Activated CD4-positive, alpha-beta memory T cell treated with anti-CD3 and anti-CD28 coated beads for 36 hours (primary cell): ENCODE measurements at regions not wholly inside any gene's neighbourhood (a gene's known extent, or its start where the extent isn't known, plus 50 kb on each side); places are given as distances from the start of the nearest gene placed in this dataset.

Experiments
- CTCF ChIA-PET: fragments of 350-600 bp; sonication (Branson Sonifier 250); formaldehyde crosslinking; loops from one replicate; lab custom pipeline; 2021; ENCODE audit warnings: antibody characterized with exemption, inconsistent platforms; lab: Charles Lee
- POLR2A ChIA-PET: fragments of 350-600 bp; sonication (Branson Sonifier 250); formaldehyde crosslinking; loops from one replicate; lab custom pipeline; 2021; ENCODE audit warnings: antibody characterized with exemption; lab: Charles Lee
- DNase-seq: peaks from one replicate; pipeline ENCODE4 v3.0.0-alpha.2; 2020
- H3K27ac Mint-ChIP-seq: one replicate; pipeline ENCODE4 v1.8.0; 2021; ENCODE audit warnings: mixed read lengths
- H3K27me3 Mint-ChIP-seq: one replicate; pipeline ENCODE4 v1.8.0; 2021; ENCODE audit warnings: mixed read lengths
- H3K36me3 Mint-ChIP-seq: one replicate; pipeline ENCODE4 v1.8.0; 2021; ENCODE audit warnings: mixed read lengths
- H3K4me1 Mint-ChIP-seq: one replicate; pipeline ENCODE4 v1.8.0; 2021; ENCODE audit warnings: low read depth, mixed read lengths
- H3K4me3 Mint-ChIP-seq: one replicate; pipeline ENCODE4 v1.8.0; 2021; ENCODE audit warnings: mild to moderate bottlenecking, mixed read lengths
- H3K9me3 Mint-ChIP-seq: one replicate; pipeline ENCODE4 v1.8.0; 2021; ENCODE audit warnings: mixed read lengths
- intact Hi-C: fragments of 100-400 bp; cut with micrococcal nuclease; formaldehyde crosslinking; loops from one replicate; pipeline ENCODE4 v1.15.1; 2023

DNA sequence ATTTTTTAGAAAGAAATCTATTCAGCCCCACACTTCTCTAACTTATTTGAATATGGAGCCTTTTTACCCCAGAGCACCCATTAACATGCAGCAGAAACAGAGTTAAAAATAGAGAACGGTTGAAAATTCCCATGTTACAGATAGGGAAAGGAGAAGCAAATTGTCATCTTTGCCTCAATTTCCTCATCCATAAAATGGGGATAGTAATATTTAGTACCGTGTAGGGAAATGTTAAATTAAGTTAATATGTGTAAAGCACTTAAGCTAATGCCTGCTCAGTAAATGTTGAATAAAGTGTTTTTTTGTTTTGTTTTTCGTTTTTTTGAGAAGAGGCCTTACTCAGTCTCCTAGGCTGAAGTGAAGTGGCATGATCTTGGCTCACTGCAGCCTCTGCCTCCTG lies 50.3 kb downstream of the NAV1 start:
- intact Hi-C loops = no loop called here
- Mint-ChIP-seq H3K4me1 (no peaks in the 10 kb centered on the region), H3K36me3 (no peaks in the 10 kb centered on the region), H3K4me3 (no peak overlapping the region), H3K9me3 (no peaks in the 10 kb centered on the region), H3K27me3 (no peaks in the 10 kb centered on the region), H3K27ac (no peak overlapping the region)
- DNase-seq = no peak
- ChIA-PET POLR2A (no interaction called here), CTCF (no interaction called here)

DNA sequence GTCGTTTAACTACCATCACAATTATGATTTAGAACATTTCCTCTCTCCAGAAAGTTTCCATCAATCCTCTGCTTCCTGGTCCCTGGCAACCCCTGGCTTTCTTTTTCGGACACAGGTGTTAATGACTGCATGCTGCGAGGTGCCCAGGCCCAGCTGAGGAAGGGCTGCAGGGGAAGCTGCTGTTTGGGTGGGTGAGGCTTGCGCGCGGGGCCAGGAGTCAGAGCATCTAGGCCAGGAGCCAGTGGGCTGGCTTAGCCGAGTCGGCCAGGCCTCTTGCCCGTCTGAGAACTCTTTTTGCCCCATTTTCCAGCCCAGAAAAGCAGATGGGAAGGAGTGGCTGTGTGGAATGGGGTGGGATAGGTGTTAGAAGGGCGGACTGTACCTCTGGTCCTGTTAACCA lies 51.5 kb downstream of the NAV1 start:
- Mint-ChIP-seq H3K36me3 (no peaks in the 10 kb centered on the region), H3K27me3 (no peaks in the 10 kb centered on the region), H3K4me3 (no peak overlapping the region), H3K9me3 (no peaks in the 10 kb centered on the region), H3K27ac (no peak overlapping the region), H3K4me1 (no peaks in the 10 kb centered on the region)
- POLR2A ChIA-PET = no interaction called here
- intact Hi-C loops = no loop called here
- DNase-seq = no peak
- CTCF ChIA-PET = interaction anchor here (1.2 kb wide), 1 partner anchor 114 kb away, joined by 3 read pairs; no protein-coding TSS in a partner anchor

DNA sequence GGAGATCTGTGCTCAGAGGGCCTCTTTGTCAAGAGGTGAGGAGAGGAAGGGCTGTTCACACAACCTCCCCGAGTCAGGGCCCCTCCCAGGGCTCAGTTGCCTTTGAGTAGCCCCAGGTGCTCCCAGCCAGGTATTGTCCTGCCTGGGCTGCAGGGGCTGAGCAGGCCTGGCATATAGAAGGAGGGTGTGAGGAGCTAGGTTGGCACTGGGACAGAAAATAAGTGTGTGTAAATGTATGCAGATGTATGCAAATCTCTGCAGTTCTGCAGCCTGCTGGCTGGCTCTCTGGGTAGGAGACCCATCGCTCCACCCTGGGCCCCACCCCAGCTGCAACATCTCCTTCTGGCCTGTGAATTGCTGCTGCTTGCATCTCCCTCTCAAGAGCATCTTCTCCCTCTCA lies 52.4 kb downstream of the NAV1 start:
- no peaks in the 10 kb centered on the region for H3K27me3 Mint-ChIP-seq
- H3K4me3 Mint-ChIP-seq = no peak overlapping the region
- no peaks in the 10 kb centered on the region for H3K9me3 Mint-ChIP-seq
- intact Hi-C loops = no loop called here
- H3K36me3 Mint-ChIP-seq = no peaks in the 10 kb centered on the region
- CTCF ChIA-PET = no interaction called here
- POLR2A ChIA-PET = no interaction called here
- H3K27ac Mint-ChIP-seq = no peak overlapping the region
- no peak for DNase-seq
- H3K4me1 Mint-ChIP-seq = no peaks in the 10 kb centered on the region

DNA sequence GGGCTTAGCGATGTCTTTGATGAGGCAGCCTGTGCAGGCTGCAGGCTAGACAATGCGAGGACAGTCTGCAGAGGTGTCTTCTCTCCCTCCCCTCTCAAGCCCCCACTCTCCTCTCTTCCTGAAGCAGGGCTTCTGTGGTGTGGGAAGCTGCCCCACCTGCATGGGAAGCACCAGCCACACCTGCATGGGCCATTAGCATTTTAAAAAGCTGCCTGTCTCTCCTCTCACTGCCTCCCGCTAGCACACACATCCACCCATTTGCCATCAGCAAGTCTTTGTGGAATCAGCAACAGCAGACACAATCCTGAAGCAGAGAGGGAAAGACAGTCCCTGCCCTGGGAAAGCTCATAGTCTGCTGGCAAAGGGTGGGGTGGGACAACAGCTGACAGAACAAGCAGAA lies 53.1 kb downstream of the NAV1 start:
- H3K27me3 Mint-ChIP-seq = no peaks in the 10 kb centered on the region
- H3K4me3 Mint-ChIP-seq = no peak overlapping the region

DNA sequence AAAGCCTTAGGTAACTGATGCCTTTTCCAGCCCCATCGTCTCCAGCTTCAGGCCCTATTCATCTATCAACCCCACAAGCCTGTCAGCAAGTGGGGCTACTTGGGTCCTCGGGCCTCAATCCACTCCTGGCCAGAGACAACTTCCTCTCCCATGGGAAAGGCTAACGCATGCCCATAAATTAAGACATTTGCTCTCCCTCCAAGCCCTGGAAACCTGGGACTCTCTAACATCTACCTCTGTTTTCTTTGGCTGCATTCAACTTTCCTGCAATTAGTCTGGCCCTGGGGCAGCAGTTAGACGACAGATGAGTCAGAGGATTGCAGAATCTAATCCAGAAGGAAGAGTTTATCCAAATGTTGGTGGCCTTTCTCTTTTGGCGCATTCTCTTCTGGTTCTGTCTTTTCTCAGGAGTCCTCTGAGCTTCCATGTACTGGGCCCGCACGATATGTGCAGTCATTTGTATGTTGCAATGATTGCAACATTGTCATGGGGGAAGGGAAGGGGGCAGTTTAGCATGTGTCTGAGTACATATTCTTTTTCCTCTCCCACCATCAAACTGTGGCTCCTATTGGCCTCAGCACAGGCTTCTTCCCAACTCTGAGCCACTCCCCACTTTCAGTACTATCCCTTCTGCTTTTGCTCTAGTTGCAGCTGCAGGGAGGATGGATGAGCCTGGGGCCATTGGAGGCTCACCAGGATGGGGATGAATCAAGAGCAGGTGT lies 54.4 kb downstream of the NAV1 start:
- Mint-ChIP-seq H3K27me3 (no peaks in the 10 kb centered on the region), H3K4me1 (no peaks in the 10 kb centered on the region), H3K36me3 (no peaks in the 10 kb centered on the region), H3K4me3 (no peak overlapping the region), H3K27ac (no peak overlapping the region), H3K9me3 (no peaks in the 10 kb centered on the region)
- CTCF ChIA-PET = no interaction called here
- POLR2A ChIA-PET = interaction anchor here (1.4 kb wide), 1 partner anchor 17 kb away, joined by 6 read pairs; no protein-coding TSS in a partner anchor
- DNase-seq = no peak
- intact Hi-C loops = no loop called here

More for the DNA sequence above, 53.1 kb downstream of the NAV1 start:
- no peaks in the 10 kb centered on the region for H3K9me3 Mint-ChIP-seq
- no peak overlapping the region for H3K27ac Mint-ChIP-seq
- no peak for DNase-seq
- H3K4me1 Mint-ChIP-seq = no peaks in the 10 kb centered on the region
- no peaks in the 10 kb centered on the region for H3K36me3 Mint-ChIP-seq
- intact Hi-C loops = no loop called here
- CTCF ChIA-PET = interaction anchor here (1.1 kb wide), 1 partner anchor 117 kb away, joined by 3 read pairs; no protein-coding TSS in a partner anchor
- POLR2A ChIA-PET = no interaction called here

DNA sequence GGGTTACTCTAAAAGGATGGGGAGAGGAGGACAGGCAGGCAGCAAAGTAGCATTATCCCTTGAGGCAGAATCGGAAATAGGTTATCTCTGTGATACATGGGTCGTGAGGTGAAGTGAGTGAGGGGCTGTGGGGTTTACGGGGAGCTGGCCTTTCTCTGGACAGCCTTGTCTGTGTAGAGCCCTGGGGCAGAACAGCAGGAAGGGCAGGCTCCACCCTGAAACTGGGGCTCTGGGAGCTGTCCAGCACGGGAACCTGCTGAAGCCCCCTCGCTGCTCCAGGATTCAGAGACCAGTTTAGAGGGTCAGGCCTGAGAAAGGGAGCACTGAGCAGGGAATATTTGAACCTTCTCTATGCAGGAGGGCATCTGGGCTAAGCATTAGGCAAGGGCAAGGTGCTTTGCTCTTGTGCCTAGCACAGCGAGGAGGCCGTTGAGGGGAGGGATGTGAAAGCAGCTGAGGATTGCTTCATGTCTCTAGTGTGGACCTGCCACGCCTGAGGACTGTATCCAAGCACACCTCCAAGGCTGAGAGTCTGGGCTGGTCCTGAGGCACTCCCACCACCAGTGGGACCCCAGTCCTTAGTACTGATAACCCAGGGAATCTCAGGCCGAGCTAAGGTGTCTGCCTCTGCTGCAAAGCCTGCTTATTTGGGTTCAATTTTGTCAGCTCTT lies 55.8 kb downstream of the NAV1 start:
- Mint-ChIP-seq H3K36me3 (no peaks in the 10 kb centered on the region), H3K27ac (no peak overlapping the region), H3K27me3 (no peaks in the 10 kb centered on the region), H3K9me3 (no peaks in the 10 kb centered on the region), H3K4me1 (no peaks in the 10 kb centered on the region), H3K4me3 (no peak overlapping the region)
- intact Hi-C loops = no loop called here
- ChIA-PET CTCF (no interaction called here), POLR2A (interaction anchor here (0.5 kb wide), 1 partner anchor 1600 kb away, joined by 8 read pairs; no protein-coding TSS in a partner anchor)
- DNase-seq = no peak

DNA sequence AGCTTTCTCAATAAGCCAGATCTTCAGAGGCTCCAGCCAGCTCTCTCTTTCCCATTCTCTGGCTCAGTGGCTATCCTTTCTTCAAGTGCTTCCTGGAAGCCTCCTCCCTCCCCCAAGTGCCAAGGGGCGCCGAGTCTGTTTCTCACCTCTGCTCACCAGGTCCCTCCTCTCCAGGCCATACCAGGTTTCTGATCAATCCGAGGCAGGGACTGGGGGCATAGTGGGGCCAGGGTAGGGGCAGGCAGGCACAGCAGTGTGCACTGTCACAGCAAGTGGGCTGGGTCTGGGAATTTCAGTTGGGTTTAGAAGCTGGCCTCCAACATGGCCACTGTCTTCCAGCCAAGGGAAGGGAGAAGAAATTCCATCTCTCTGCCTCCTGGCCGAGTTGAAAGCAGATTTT lies 56.5 kb downstream of the NAV1 start:
- Mint-ChIP-seq H3K9me3 (no peaks in the 10 kb centered on the region), H3K27ac (no peak overlapping the region), H3K4me3 (no peak overlapping the region), H3K27me3 (no peaks in the 10 kb centered on the region), H3K4me1 (no peaks in the 10 kb centered on the region), H3K36me3 (no peaks in the 10 kb centered on the region)
- DNase-seq = no peak
- ChIA-PET POLR2A (no interaction called here), CTCF (no interaction called here)
- intact Hi-C loops = no loop called here

DNA sequence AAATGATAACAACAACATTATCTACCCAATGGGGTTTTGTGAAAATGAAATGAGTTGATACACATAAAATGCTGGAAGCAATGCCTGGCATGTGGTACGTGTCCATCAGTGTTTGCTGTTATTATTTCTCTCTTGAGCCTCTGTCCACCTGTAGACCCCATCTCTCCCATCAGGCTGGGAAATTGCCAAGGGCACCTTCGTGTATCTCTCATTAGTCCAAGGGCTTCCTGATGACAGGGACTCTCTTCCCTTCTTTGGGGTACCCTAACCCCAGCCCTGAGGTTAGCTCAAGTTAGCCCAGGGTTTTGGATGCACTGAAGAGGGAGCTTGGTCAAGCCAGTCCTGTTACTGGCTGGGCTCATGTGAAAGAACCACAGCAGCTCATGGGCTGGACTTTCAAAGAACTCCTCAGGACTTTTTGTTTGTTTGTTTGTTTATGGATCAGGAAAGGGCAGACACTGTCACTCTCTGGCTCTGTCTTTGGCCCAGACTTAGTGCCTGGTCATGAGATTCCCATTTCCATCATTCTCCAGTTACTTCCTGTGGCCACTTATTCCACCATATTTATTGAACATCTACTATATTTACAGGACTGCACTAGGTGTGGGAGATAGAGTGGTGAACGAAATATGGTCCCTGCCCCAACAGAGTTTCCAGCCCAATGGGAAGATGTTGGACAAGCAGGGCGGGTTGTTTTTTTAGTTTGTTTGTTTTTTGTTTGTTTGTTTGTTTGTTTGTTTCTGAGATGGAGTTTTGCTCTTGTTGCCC lies 57.4 kb downstream of the NAV1 start:
- ChIA-PET POLR2A (no interaction called here), CTCF (no interaction called here)
- Mint-ChIP-seq H3K27me3 (no peaks in the 10 kb centered on the region), H3K36me3 (no peaks in the 10 kb centered on the region), H3K27ac (no peak overlapping the region), H3K9me3 (no peaks in the 10 kb centered on the region), H3K4me3 (no peak overlapping the region), H3K4me1 (no peaks in the 10 kb centered on the region)
- no peak for DNase-seq
- intact Hi-C loops = no loop called here

DNA sequence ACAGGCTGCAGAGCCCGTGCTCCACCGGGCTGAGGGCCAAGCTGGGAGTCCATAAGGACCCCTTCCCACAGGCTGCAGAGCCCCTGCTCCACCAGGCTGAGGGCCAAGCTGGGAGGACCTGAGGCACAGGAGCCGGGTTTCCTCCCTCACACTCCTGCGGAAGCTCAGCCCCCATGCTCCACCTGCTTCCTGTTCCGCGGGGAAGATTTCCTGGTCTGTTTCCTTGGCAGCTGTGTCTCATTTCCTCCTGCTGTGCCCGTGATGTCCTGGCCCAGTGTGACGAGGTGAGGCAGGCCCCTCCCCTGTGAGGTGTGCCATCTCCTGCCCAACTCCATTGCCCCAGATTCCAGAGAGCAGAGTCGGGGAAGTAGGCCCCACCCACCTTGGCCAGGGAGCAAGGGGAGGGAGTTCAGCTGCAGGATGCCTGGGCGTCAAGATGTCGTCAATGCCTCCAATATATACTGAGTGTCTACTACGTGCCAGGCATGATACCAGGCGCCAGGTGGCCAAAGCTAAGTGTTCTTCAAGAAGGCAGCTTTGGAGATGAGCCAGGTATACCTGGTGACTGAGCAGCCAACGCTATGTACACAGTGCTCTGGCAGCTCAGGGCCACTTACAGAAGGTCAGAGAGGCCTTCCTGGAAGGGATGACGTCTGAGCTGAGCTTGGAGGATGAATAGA lies 58.8 kb downstream of the NAV1 start:
- Mint-ChIP-seq H3K27ac (no peak overlapping the region), H3K4me1 (no peaks in the 10 kb centered on the region), H3K9me3 (no peaks in the 10 kb centered on the region), H3K27me3 (no peaks in the 10 kb centered on the region), H3K4me3 (no peak overlapping the region), H3K36me3 (no peaks in the 10 kb centered on the region)
- ChIA-PET POLR2A (no interaction called here), CTCF (interaction anchor here (0.9 kb wide), 1 partner anchor 85 kb away, joined by 3 read pairs; no protein-coding TSS in a partner anchor)
- intact Hi-C loops = no loop called here
- DNase-seq = no peak

DNA sequence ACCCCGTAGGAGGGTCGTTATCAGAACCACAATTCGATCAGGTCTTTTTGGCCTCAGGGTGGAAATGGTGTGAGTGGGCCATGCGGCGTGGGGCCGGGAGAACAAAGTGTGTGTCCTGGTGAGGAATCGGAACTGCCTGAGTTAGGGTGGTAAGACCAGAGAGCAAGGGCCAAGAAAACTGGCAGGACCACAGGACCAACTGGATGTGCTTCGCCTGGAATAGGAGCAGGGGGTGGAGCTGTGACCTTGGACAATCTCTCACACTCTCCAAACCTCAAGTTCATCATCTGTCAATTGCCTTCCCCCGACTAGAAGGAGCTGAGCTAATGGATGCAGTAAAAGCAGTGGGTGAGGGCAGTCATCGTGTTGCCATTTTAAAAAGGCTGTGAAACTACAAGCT lies 59.5 kb downstream of the NAV1 start:
- Mint-ChIP-seq H3K27me3 (no peaks in the 10 kb centered on the region), H3K9me3 (no peaks in the 10 kb centered on the region), H3K4me3 (no peak overlapping the region), H3K27ac (no peak overlapping the region), H3K36me3 (no peaks in the 10 kb centered on the region), H3K4me1 (no peaks in the 10 kb centered on the region)
- intact Hi-C loops = no loop called here
- ChIA-PET CTCF (interaction anchor here (1.0 kb wide), 1 partner anchor 86 kb away, joined by 3 read pairs; no protein-coding TSS in a partner anchor), POLR2A (no interaction called here)
- DNase-seq = no peak

DNA sequence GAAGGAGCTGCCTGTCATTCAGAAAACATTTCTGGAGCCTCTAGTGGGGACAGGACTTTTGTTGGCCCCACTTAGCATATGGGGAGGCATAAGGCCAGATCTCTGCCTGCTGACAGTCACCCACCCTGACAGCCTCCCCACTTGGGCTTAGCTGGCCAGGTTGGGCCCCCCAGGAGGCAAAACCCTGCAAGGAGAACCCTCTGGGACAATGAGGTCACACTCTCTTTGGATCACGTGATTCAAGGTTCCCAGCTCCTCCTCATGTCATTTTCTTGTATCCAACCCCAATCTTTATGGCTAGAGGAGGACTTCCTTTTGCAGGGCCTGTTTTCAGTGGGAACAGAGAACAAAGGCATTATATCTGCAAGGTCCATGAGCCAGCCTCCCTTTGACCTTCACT lies 60.0 kb downstream of the NAV1 start:
- H3K4me3 Mint-ChIP-seq = no peak overlapping the region
- H3K27me3 Mint-ChIP-seq = no peaks in the 10 kb centered on the region
- no peaks in the 10 kb centered on the region for H3K9me3 Mint-ChIP-seq
- POLR2A ChIA-PET = interaction anchor here (0.5 kb wide), 1 partner anchor 399 kb away, joined by 4 read pairs; no protein-coding TSS in a partner anchor
- CTCF ChIA-PET = interaction anchor here (1.0 kb wide), 1 partner anchor 86 kb away, joined by 3 read pairs; no protein-coding TSS in a partner anchor
- no peak overlapping the region for H3K27ac Mint-ChIP-seq
- H3K4me1 Mint-ChIP-seq = no peaks in the 10 kb centered on the region
- DNase-seq = no peak
- intact Hi-C loops = no loop called here
- H3K36me3 Mint-ChIP-seq = no peaks in the 10 kb centered on the region

DNA sequence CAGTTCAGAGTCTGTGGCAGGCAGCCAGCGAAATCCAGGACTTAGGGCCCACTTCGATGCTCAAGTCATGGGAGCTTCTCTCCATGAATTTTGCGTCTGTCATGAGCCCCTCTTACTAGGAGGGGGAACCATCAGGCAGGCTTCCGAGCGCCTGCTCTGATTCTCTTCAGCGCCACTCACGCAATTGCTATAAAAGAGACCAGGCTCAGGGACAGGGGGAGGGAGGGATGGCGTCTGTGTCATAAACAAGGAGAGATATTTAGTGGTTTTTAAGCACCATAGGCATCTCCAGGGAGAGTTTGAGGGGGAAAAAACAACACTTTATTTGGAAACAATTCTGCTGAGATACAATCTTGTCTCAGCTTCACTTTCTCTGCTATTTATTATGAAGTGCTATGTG lies 60.6 kb downstream of the NAV1 start:
- Mint-ChIP-seq H3K4me1 (no peaks in the 10 kb centered on the region), H3K9me3 (no peaks in the 10 kb centered on the region), H3K27ac (no peak overlapping the region), H3K4me3 (no peak overlapping the region), H3K36me3 (no peaks in the 10 kb centered on the region), H3K27me3 (no peaks in the 10 kb centered on the region)
- DNase-seq = no peak
- intact Hi-C loops = no loop called here
- ChIA-PET CTCF (interaction anchor here (1.0 kb wide), 1 partner anchor 87 kb away, joined by 3 read pairs; no protein-coding TSS in a partner anchor), POLR2A (no interaction called here)
